WTC11 (cell line): ENCODE measurements at regions not wholly inside any gene's neighbourhood (a gene's known extent, or its start where the extent isn't known, plus 50 kb on each side); places are given as distances from the start of the nearest gene placed in this dataset.

Experiments used
- ATAC-seq: fragments of 200-7000 bp; cut with Tn5 transposase; 2 replicates; pipeline ENCODE4 v1.10.0; 2021; ENCODE audit warnings: mild to moderate bottlenecking, moderate library complexity
- CTCF ChIA-PET: fragments of 300-600 bp; sonication (Branson Sonifier 250); formaldehyde crosslinking; loops from one replicate; lab custom pipeline; 2021; ENCODE audit warnings: antibody characterized with exemption; lab: Charles Lee
- POLR2A ChIA-PET: fragments of 350-600 bp; sonication (Branson Sonifier 250); formaldehyde crosslinking; loops from one replicate; lab custom pipeline; 2021; ENCODE audit warnings: antibody characterized with exemption; lab: Charles Lee
- DNase-seq: peaks from one replicate; pipeline ENCODE4 v3.0.0; 2021; ENCODE audit warnings: low spot score
- H3K27ac Mint-ChIP-seq: 2 replicates; pipeline ENCODE4 v1.8.0; 2021; ENCODE audit warnings: mixed read lengths
- H3K27me3 Mint-ChIP-seq: 2 replicates; pipeline ENCODE4 v1.8.0; 2021; ENCODE audit warnings: low read depth, mild to moderate bottlenecking, moderate library complexity, mixed read lengths
- H3K36me3 Mint-ChIP-seq: 2 replicates; pipeline ENCODE4 v1.8.0; 2021; ENCODE audit warnings: mixed read lengths
- H3K4me1 Mint-ChIP-seq: 2 replicates; pipeline ENCODE4 v1.8.0; 2022; ENCODE audit warnings: mixed read lengths
- H3K4me3 Mint-ChIP-seq: 2 replicates; pipeline ENCODE4 v1.8.0; 2021; ENCODE audit warnings: mild to moderate bottlenecking, moderate library complexity, mixed read lengths
- H3K9me3 Mint-ChIP-seq: 2 replicates; pipeline ENCODE4 v1.8.0; 2021; ENCODE audit warnings: mixed read lengths
- CREM ChIP-seq: sonication (generic); formaldehyde crosslinking; IDR thresholded peaks from 2 replicates; pipeline ENCODE4 v1.8.1; 2022; ENCODE audit warnings: mild to moderate bottlenecking, missing genetic modification reagents, moderate library complexity
- FOXK1 ChIP-seq: sonication (generic); formaldehyde crosslinking; IDR thresholded peaks from 2 replicates; pipeline ENCODE4 v1.8.0; 2022; ENCODE audit warnings: mild to moderate bottlenecking, moderate library complexity, missing genetic modification reagents
- GTF2I ChIP-seq: fragments of 250-450 bp; sonication (Bioruptor Pico); conservative IDR thresholded peaks from 2 replicates; pipeline ENCODE4 v1.4.0; 2021; ENCODE audit warnings: mild to moderate bottlenecking
- MXD4 ChIP-seq: fragments of 250-450 bp; sonication (Bioruptor Pico); IDR thresholded peaks from 2 replicates; pipeline ENCODE4 v1.8.0; 2021; ENCODE audit warnings: mild to moderate bottlenecking, moderate library complexity, borderline replicate concordance
- MYBL2 ChIP-seq: sonication (generic); formaldehyde crosslinking; IDR thresholded peaks from 2 replicates; pipeline ENCODE4 v1.8.1; 2023; ENCODE audit warnings: mild to moderate bottlenecking, moderate library complexity, missing genetic modification reagents
- RORB ChIP-seq: fragments of 250-450 bp; sonication (Bioruptor Pico); IDR thresholded peaks from 2 replicates; pipeline ENCODE4 v1.9.0; 2021; ENCODE audit warnings: mild to moderate bottlenecking
- SMAD3 ChIP-seq: sonication (generic); formaldehyde crosslinking; IDR thresholded peaks from 2 replicates; pipeline ENCODE4 v1.8.0; 2022; ENCODE audit warnings: missing genetic modification reagents, mild to moderate bottlenecking, borderline replicate concordance
- SP1 ChIP-seq: sonication (generic); formaldehyde crosslinking; conservative IDR thresholded peaks from 2 replicates; pipeline ENCODE4 v1.8.1; 2022; ENCODE audit warnings: missing genetic modification reagents
- TEAD4 ChIP-seq: sonication (generic); formaldehyde crosslinking; IDR thresholded peaks from 2 replicates; pipeline ENCODE4 v1.8.0; 2022; ENCODE audit warnings: mild to moderate bottlenecking, missing genetic modification reagents
- TP53 ChIP-seq: sonication (generic); formaldehyde crosslinking; IDR thresholded peaks from 2 replicates; pipeline ENCODE4 v1.8.1; 2023; ENCODE audit warnings: mild to moderate bottlenecking, missing genetic modification reagents
- ZBTB21 ChIP-seq: sonication (generic); formaldehyde crosslinking; IDR thresholded peaks from 2 replicates; pipeline ENCODE4 v1.8.1; 2023; ENCODE audit warnings: mild to moderate bottlenecking, missing genetic modification reagents, borderline replicate concordance
- ZNF121 ChIP-seq: sonication (generic); formaldehyde crosslinking; IDR thresholded peaks from 2 replicates; pipeline ENCODE4 v1.8.0; 2023; ENCODE audit warnings: missing genetic modification reagents
- ZNF138 ChIP-seq: sonication (generic); formaldehyde crosslinking; conservative IDR thresholded peaks from 2 replicates; pipeline ENCODE4 v1.8.1; 2022; ENCODE audit warnings: mild to moderate bottlenecking, moderate library complexity, missing genetic modification reagents
- ZNF263 ChIP-seq: sonication (generic); formaldehyde crosslinking; IDR thresholded peaks from 2 replicates; pipeline ENCODE4 v1.8.1; 2022; ENCODE audit warnings: low read depth, mild to moderate bottlenecking, moderate library complexity, missing genetic modification reagents
- ZNF671 ChIP-seq: fragments of 250-450 bp; sonication (Bioruptor Pico); IDR thresholded peaks from 2 replicates; pipeline ENCODE4 v1.8.0; 2021; ENCODE audit warnings: mild to moderate bottlenecking
- TF ChIP-seq, protein P1 (sequence below): sonication (generic); formaldehyde crosslinking; IDR thresholded peaks from 2 replicates; pipeline ENCODE4 v1.8.1; 2022; ENCODE audit warnings: low read depth, missing genetic modification reagents, borderline replicate concordance
- TF ChIP-seq, protein P2 (sequence below): sonication (generic); formaldehyde crosslinking; IDR thresholded peaks from 2 replicates; pipeline ENCODE4 v1.8.0; 2023; ENCODE audit warnings: mild to moderate bottlenecking, missing genetic modification reagents
- TF ChIP-seq, protein P3 (sequence below): fragments of 250-450 bp; sonication (Bioruptor Pico); IDR thresholded peaks from 2 replicates; pipeline ENCODE4 v1.9.0; 2021; ENCODE audit warnings: mild to moderate bottlenecking
- TF ChIP-seq, protein P4 (sequence below): sonication (generic); formaldehyde crosslinking; IDR thresholded peaks from 2 replicates; pipeline ENCODE4 v1.8.1; 2022; ENCODE audit warnings: mild to moderate bottlenecking, moderate library complexity, missing genetic modification reagents
- TF ChIP-seq, protein P5 (sequence below): sonication (generic); formaldehyde crosslinking; IDR thresholded peaks from 2 replicates; pipeline ENCODE4 v1.8.1; 2022; ENCODE audit warnings: low read depth, mild to moderate bottlenecking, moderate library complexity, missing genetic modification reagents, borderline replicate concordance
- TF ChIP-seq, protein P6 (sequence below): fragments of 250-450 bp; sonication (Bioruptor Pico); IDR thresholded peaks from 2 replicates; pipeline ENCODE4 v1.9.0; 2021; ENCODE audit warnings: mild to moderate bottlenecking, borderline replicate concordance
- TF ChIP-seq, protein P7 (sequence below): sonication (generic); formaldehyde crosslinking; IDR thresholded peaks from 2 replicates; pipeline ENCODE4 v1.8.0; 2023; ENCODE audit warnings: missing genetic modification reagents, mild to moderate bottlenecking, borderline replicate concordance

DNA sequence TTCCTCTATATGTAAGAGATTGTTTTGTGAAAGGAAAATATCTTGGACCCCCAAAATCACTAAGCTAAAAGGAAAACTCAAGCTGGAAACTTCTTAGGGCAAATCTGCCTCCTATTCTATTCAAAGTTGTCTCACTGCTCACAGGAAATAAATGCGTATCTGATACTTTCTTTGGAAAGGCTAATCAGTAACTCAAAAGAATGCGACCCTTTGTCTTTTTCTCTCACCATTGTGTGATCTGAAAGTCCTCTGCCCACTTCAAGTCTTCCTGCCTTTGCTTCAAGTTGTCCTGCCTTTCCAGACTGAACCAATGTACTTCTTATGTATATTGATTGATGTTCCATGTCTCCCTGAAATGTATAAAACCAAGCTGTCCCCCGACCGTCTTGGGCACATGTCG, 157.3 kb downstream of the KIF2B start:
- DNase-seq (no peak), ATAC-seq (no peak)
- TF ChIP-seq, protein P1, sequence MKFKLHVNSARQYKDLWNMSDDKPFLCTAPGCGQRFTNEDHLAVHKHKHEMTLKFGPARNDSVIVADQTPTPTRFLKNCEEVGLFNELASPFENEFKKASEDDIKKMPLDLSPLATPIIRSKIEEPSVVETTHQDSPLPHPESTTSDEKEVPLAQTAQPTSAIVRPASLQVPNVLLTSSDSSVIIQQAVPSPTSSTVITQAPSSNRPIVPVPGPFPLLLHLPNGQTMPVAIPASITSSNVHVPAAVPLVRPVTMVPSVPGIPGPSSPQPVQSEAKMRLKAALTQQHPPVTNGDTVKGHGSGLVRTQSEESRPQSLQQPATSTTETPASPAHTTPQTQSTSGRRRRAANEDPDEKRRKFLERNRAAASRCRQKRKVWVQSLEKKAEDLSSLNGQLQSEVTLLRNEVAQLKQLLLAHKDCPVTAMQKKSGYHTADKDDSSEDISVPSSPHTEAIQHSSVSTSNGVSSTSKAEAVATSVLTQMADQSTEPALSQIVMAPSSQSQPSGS (CRISPR knock-in tag): no peak
- no peak for TF ChIP-seq TP53 (CRISPR knock-in tag)
- no peak for TF ChIP-seq SP1
- TF ChIP-seq ZBTB21 (CRISPR knock-in tag): no peak
- TF ChIP-seq CREM (CRISPR knock-in tag): no peak
- TF ChIP-seq, protein P2, sequence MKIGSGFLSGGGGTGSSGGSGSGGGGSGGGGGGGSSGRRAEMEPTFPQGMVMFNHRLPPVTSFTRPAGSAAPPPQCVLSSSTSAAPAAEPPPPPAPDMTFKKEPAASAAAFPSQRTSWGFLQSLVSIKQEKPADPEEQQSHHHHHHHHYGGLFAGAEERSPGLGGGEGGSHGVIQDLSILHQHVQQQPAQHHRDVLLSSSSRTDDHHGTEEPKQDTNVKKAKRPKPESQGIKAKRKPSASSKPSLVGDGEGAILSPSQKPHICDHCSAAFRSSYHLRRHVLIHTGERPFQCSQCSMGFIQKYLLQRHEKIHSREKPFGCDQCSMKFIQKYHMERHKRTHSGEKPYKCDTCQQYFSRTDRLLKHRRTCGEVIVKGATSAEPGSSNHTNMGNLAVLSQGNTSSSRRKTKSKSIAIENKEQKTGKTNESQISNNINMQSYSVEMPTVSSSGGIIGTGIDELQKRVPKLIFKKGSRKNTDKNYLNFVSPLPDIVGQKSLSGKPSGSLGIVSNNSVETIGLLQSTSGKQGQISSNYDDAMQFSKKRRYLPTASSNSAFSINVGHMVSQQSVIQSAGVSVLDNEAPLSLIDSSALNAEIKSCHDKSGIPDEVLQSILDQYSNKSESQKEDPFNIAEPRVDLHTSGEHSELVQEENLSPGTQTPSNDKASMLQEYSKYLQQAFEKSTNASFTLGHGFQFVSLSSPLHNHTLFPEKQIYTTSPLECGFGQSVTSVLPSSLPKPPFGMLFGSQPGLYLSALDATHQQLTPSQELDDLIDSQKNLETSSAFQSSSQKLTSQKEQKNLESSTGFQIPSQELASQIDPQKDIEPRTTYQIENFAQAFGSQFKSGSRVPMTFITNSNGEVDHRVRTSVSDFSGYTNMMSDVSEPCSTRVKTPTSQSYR (CRISPR knock-in tag): no peak
- TF ChIP-seq ZNF121 (CRISPR knock-in tag): no peak
- TF ChIP-seq SMAD3 (CRISPR knock-in tag): no peak
- TF ChIP-seq, protein P3, sequence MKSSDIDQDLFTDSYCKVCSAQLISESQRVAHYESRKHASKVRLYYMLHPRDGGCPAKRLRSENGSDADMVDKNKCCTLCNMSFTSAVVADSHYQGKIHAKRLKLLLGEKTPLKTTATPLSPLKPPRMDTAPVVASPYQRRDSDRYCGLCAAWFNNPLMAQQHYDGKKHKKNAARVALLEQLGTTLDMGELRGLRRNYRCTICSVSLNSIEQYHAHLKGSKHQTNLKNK (CRISPR knock-in tag): no peak
- no peak for TF ChIP-seq TEAD4 (CRISPR knock-in tag)
- TF ChIP-seq MYBL2 (CRISPR knock-in tag): no peak
- no peak for TF ChIP-seq ZNF671
- TF ChIP-seq, protein P4, sequence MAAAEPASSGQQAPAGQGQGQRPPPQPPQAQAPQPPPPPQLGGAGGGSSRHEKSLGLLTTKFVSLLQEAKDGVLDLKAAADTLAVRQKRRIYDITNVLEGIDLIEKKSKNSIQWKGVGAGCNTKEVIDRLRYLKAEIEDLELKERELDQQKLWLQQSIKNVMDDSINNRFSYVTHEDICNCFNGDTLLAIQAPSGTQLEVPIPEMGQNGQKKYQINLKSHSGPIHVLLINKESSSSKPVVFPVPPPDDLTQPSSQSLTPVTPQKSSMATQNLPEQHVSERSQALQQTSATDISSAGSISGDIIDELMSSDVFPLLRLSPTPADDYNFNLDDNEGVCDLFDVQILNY (CRISPR knock-in tag): no peak
- no peak for TF ChIP-seq GTF2I
- no peak for TF ChIP-seq ZNF138
- no peak for TF ChIP-seq RORB (CRISPR knock-in tag)
- ChIA-PET CTCF (no interaction called here), POLR2A (no interaction called here)
- Mint-ChIP-seq H3K36me3 (peaks cover 48% of the 10 kb centered on the region), H3K9me3 (peaks cover 75% of the 10 kb centered on the region), H3K4me3 (no peak overlapping the region), H3K4me1 (peaks cover 7% of the 10 kb centered on the region), H3K27ac (no peak overlapping the region), H3K27me3 (no peaks in the 10 kb centered on the region; the same call in 1 of the 2 replicates)

DNA sequence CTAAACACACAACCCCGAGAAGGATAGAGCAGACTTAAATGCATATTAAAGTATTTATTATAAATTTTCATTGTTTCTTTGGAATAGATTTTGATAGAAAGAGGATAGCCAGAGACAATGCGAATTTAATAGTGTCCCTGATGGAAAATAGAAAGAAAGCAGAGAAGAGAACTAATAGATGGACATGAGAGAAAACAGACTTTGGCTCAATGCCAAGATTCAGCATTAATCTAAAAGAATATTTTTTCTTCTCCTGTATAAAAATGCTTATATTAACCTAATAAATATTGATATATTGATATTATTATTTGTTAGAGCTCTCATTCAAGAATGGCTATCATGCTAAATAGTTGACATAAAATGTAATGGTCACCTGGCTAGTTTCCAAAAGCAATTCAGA, 173.4 kb downstream of the KIF2B start:
- peaks cover 15% of the 10 kb centered on the region; the same call in 1 of the 2 replicates for H3K36me3 Mint-ChIP-seq
- H3K4me1 Mint-ChIP-seq: no peaks in the 10 kb centered on the region
- ChIA-PET CTCF (no interaction called here), POLR2A (no interaction called here)
- peaks cover 47% of the 10 kb centered on the region for H3K9me3 Mint-ChIP-seq
- TF ChIP-seq, protein P5, sequence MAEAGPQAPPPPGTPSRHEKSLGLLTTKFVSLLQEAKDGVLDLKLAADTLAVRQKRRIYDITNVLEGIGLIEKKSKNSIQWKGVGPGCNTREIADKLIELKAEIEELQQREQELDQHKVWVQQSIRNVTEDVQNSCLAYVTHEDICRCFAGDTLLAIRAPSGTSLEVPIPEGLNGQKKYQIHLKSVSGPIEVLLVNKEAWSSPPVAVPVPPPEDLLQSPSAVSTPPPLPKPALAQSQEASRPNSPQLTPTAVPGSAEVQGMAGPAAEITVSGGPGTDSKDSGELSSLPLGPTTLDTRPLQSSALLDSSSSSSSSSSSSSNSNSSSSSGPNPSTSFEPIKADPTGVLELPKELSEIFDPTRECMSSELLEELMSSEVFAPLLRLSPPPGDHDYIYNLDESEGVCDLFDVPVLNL (CRISPR knock-in tag): no peak
- TF ChIP-seq, protein P6, sequence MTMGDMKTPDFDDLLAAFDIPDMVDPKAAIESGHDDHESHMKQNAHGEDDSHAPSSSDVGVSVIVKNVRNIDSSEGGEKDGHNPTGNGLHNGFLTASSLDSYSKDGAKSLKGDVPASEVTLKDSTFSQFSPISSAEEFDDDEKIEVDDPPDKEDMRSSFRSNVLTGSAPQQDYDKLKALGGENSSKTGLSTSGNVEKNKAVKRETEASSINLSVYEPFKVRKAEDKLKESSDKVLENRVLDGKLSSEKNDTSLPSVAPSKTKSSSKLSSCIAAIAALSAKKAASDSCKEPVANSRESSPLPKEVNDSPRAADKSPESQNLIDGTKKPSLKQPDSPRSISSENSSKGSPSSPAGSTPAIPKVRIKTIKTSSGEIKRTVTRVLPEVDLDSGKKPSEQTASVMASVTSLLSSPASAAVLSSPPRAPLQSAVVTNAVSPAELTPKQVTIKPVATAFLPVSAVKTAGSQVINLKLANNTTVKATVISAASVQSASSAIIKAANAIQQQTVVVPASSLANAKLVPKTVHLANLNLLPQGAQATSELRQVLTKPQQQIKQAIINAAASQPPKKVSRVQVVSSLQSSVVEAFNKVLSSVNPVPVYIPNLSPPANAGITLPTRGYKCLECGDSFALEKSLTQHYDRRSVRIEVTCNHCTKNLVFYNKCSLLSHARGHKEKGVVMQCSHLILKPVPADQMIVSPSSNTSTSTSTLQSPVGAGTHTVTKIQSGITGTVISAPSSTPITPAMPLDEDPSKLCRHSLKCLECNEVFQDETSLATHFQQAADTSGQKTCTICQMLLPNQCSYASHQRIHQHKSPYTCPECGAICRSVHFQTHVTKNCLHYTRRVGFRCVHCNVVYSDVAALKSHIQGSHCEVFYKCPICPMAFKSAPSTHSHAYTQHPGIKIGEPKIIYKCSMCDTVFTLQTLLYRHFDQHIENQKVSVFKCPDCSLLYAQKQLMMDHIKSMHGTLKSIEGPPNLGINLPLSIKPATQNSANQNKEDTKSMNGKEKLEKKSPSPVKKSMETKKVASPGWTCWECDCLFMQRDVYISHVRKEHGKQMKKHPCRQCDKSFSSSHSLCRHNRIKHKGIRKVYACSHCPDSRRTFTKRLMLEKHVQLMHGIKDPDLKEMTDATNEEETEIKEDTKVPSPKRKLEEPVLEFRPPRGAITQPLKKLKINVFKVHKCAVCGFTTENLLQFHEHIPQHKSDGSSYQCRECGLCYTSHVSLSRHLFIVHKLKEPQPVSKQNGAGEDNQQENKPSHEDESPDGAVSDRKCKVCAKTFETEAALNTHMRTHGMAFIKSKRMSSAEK: no peak
- no peak for TF ChIP-seq FOXK1 (CRISPR knock-in tag)
- TF ChIP-seq MXD4 (CRISPR knock-in tag): no peak
- TF ChIP-seq, protein P7, sequence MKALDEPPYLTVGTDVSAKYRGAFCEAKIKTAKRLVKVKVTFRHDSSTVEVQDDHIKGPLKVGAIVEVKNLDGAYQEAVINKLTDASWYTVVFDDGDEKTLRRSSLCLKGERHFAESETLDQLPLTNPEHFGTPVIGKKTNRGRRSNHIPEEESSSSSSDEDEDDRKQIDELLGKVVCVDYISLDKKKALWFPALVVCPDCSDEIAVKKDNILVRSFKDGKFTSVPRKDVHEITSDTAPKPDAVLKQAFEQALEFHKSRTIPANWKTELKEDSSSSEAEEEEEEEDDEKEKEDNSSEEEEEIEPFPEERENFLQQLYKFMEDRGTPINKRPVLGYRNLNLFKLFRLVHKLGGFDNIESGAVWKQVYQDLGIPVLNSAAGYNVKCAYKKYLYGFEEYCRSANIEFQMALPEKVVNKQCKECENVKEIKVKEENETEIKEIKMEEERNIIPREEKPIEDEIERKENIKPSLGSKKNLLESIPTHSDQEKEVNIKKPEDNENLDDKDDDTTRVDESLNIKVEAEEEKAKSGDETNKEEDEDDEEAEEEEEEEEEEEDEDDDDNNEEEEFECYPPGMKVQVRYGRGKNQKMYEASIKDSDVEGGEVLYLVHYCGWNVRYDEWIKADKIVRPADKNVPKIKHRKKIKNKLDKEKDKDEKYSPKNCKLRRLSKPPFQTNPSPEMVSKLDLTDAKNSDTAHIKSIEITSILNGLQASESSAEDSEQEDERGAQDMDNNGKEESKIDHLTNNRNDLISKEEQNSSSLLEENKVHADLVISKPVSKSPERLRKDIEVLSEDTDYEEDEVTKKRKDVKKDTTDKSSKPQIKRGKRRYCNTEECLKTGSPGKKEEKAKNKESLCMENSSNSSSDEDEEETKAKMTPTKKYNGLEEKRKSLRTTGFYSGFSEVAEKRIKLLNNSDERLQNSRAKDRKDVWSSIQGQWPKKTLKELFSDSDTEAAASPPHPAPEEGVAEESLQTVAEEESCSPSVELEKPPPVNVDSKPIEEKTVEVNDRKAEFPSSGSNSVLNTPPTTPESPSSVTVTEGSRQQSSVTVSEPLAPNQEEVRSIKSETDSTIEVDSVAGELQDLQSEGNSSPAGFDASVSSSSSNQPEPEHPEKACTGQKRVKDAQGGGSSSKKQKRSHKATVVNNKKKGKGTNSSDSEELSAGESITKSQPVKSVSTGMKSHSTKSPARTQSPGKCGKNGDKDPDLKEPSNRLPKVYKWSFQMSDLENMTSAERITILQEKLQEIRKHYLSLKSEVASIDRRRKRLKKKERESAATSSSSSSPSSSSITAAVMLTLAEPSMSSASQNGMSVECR (CRISPR knock-in tag): no peak
- TF ChIP-seq ZNF263 (CRISPR knock-in tag): no peak
- no peaks in the 10 kb centered on the region; the same call in 1 of the 2 replicates for H3K27me3 Mint-ChIP-seq
- no peak for ATAC-seq
- H3K27ac Mint-ChIP-seq: no peak overlapping the region
- no peak overlapping the region for H3K4me3 Mint-ChIP-seq
- DNase-seq: no peak
